ENCODE measurements at regions not wholly inside any gene's neighbourhood (a gene's known extent, or its start where the extent isn't known, plus 50 kb on each side); places are given as distances from the start of the nearest gene placed in this dataset.

DNA sequence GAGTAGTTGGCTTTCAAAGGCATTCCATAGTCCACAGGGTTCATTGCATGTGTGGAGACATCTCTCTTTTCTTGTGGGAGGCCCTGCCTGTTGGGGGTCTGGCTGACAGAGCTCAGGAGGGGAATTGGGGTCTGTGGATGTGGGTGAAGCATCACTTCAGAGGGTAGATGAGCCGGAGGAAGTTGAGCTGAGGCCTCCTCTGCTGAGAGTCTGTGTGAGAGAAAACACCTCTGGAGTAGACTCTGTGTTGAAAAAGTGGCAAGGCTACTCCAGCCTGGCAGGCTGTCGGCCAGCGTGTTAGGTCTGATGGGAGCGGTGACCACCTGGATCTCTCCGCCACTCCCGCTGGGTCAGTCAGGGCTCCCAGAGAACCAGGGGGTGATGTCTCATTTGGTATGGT is 358.0 kb upstream of the MGMT start:
- Histone ChIP-seq H3K9me3 (ENCODE audit: low read depth) (no peaks in the 10 kb centered on the region), H3K9me2 (replicated peaks; ENCODE audit: insufficient read depth) (no peaks in the 10 kb centered on the region), H4K20me1 (ENCODE audit: insufficient read depth, poor library complexity, severe bottlenecking) (no peaks in the 10 kb centered on the region), H3K36me3 (replicated peaks; ENCODE audit: insufficient read depth, low read depth) (no peaks in the 10 kb centered on the region), H3K27me3 (no peaks in the 10 kb centered on the region), H3K4me2 (no peak overlapping the region), H3K27ac (no peak overlapping the region), H2AFZ (no peak overlapping the region), H3K4me3 (no peak overlapping the region), H3K4me1 (ENCODE audit: insufficient read depth) (no peaks in the 10 kb centered on the region), H3K79me2 (no peaks in the 10 kb centered on the region)
- no peak for DNase-seq (ENCODE audit: low spot score)
- WGBS (ENCODE audit: low lambda C conversion rate, missing lambda C conversion rate): 99% methylated on average over 6 of the region's 6 CpGs
- no peak for TF ChIP-seq EZH2 (IDR thresholded peaks at IDR 0.05; ENCODE audit: borderline replicate concordance)
- TF ChIP-seq, protein P1, sequence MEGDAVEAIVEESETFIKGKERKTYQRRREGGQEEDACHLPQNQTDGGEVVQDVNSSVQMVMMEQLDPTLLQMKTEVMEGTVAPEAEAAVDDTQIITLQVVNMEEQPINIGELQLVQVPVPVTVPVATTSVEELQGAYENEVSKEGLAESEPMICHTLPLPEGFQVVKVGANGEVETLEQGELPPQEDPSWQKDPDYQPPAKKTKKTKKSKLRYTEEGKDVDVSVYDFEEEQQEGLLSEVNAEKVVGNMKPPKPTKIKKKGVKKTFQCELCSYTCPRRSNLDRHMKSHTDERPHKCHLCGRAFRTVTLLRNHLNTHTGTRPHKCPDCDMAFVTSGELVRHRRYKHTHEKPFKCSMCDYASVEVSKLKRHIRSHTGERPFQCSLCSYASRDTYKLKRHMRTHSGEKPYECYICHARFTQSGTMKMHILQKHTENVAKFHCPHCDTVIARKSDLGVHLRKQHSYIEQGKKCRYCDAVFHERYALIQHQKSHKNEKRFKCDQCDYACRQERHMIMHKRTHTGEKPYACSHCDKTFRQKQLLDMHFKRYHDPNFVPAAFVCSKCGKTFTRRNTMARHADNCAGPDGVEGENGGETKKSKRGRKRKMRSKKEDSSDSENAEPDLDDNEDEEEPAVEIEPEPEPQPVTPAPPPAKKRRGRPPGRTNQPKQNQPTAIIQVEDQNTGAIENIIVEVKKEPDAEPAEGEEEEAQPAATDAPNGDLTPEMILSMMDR (IDR thresholded peaks at IDR 0.05; ENCODE audit: poor library complexity): no peak
- TF ChIP-seq EZH2phosphoT487 (IDR thresholded peaks at IDR 0.05; ENCODE audit: low read depth, severe bottlenecking, unreplicated experiment): no peak

- DNase-seq (ENCODE audit: low spot score): no peak
- Histone ChIP-seq H3K27ac (no peak overlapping the region), H3K4me2 (no peak overlapping the region), H3K27me3 (no peaks in the 10 kb centered on the region), H3K9me2 (replicated peaks; ENCODE audit: insufficient read depth) (no peaks in the 10 kb centered on the region), H2AFZ (no peak overlapping the region), H3K36me3 (replicated peaks; ENCODE audit: insufficient read depth, low read depth) (no peaks in the 10 kb centered on the region), H3K79me2 (no peaks in the 10 kb centered on the region), H3K4me1 (ENCODE audit: insufficient read depth) (no peaks in the 10 kb centered on the region), H3K4me3 (no peak overlapping the region), H3K9me3 (ENCODE audit: low read depth) (no peaks in the 10 kb centered on the region), H4K20me1 (ENCODE audit: insufficient read depth, poor library complexity, severe bottlenecking) (no peaks in the 10 kb centered on the region)
- TF ChIP-seq EZH2phosphoT487 (IDR thresholded peaks at IDR 0.05; ENCODE audit: low read depth, severe bottlenecking, unreplicated experiment) (no peak), EZH2 (IDR thresholded peaks at IDR 0.05; ENCODE audit: borderline replicate concordance) (no peak)
- TF ChIP-seq, protein P1 (IDR thresholded peaks at IDR 0.05; ENCODE audit: poor library complexity): no peak
- WGBS (ENCODE audit: low lambda C conversion rate, missing lambda C conversion rate): 97% methylated on average over 10 of the region's 10 CpGs
Measured at GRCh38 chr10:129110780-129111179, 356.3 kb upstream of the MGMT start.

DNA sequence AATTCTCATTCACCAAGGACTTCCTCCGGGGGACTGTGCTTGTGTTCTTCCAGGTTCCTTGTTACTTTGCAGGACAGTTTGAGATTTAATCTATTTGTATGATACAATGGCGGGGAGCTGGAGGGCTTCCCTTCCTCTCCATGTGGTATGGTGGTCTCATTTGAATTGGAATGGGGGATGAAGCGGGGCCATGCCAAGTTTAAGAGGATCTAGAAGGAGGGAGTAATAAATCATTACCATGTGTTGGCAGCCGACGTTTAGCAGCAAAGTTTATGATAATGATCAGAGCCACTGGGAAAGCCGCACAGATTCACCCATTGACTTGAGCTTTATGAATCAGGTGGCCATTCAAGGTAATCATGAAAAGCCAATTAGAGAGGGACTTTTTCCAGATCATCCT is 355.1 kb upstream of the MGMT start:
- no peaks in the 10 kb centered on the region for H3K9me2 ChIP-seq (replicated peaks; ENCODE audit: insufficient read depth)
- no peaks in the 10 kb centered on the region for H4K20me1 ChIP-seq (ENCODE audit: insufficient read depth, poor library complexity, severe bottlenecking)
- H2AFZ ChIP-seq: no peak overlapping the region
- no peak overlapping the region for H3K4me3 ChIP-seq
- no peak overlapping the region for H3K4me2 ChIP-seq
- no peaks in the 10 kb centered on the region for H3K4me1 ChIP-seq (ENCODE audit: insufficient read depth)
- no peak for TF ChIP-seq EZH2phosphoT487 (IDR thresholded peaks at IDR 0.05; ENCODE audit: low read depth, severe bottlenecking, unreplicated experiment)
- TF ChIP-seq, protein P1 (IDR thresholded peaks at IDR 0.05; ENCODE audit: poor library complexity): no peak
- TF ChIP-seq EZH2 (IDR thresholded peaks at IDR 0.05; ENCODE audit: borderline replicate concordance): no peak
- H3K79me2 ChIP-seq: no peaks in the 10 kb centered on the region
- no peaks in the 10 kb centered on the region for H3K36me3 ChIP-seq (replicated peaks; ENCODE audit: insufficient read depth, low read depth)
- H3K27me3 ChIP-seq: no peaks in the 10 kb centered on the region
- H3K9me3 ChIP-seq (ENCODE audit: low read depth): no peaks in the 10 kb centered on the region
- 50% methylated on average over 6 of the region's 6 CpGs for WGBS (ENCODE audit: low lambda C conversion rate, missing lambda C conversion rate)
- no peak overlapping the region for H3K27ac ChIP-seq
- DNase-seq (ENCODE audit: low spot score): no peak

GRCh38 chr10:129114588-129114987 is 352.5 kb upstream of the MGMT start:
- TF ChIP-seq EZH2 (IDR thresholded peaks at IDR 0.05; ENCODE audit: borderline replicate concordance) (no peak), EZH2phosphoT487 (IDR thresholded peaks at IDR 0.05; ENCODE audit: low read depth, severe bottlenecking, unreplicated experiment) (no peak)
- TF ChIP-seq, protein P1 (IDR thresholded peaks at IDR 0.05; ENCODE audit: poor library complexity): no peak
- Histone ChIP-seq H4K20me1 (ENCODE audit: insufficient read depth, poor library complexity, severe bottlenecking) (no peaks in the 10 kb centered on the region), H3K4me1 (ENCODE audit: insufficient read depth) (no peaks in the 10 kb centered on the region), H3K79me2 (no peaks in the 10 kb centered on the region), H2AFZ (no peak overlapping the region), H3K27me3 (no peaks in the 10 kb centered on the region), H3K4me2 (no peak overlapping the region), H3K9me2 (replicated peaks; ENCODE audit: insufficient read depth) (no peaks in the 10 kb centered on the region), H3K4me3 (no peak overlapping the region), H3K27ac (no peak overlapping the region), H3K36me3 (replicated peaks; ENCODE audit: insufficient read depth, low read depth) (no peaks in the 10 kb centered on the region), H3K9me3 (ENCODE audit: low read depth) (no peaks in the 10 kb centered on the region)
- WGBS (ENCODE audit: low lambda C conversion rate, missing lambda C conversion rate): 86% methylated on average over 10 of the region's 10 CpGs
- no peak for DNase-seq (ENCODE audit: low spot score)
